ENCODE measurements at regions not wholly inside any gene's neighbourhood (a gene's known extent, or its start where the extent isn't known, plus 50 kb on each side); places are given as distances from the start of the nearest gene placed in this dataset.
"Not testable (repeated sequence)": the region's sequence is repeated elsewhere in the genome, so short reads cannot be mapped to it uniquely, and the experiment has no call there.

DNA sequence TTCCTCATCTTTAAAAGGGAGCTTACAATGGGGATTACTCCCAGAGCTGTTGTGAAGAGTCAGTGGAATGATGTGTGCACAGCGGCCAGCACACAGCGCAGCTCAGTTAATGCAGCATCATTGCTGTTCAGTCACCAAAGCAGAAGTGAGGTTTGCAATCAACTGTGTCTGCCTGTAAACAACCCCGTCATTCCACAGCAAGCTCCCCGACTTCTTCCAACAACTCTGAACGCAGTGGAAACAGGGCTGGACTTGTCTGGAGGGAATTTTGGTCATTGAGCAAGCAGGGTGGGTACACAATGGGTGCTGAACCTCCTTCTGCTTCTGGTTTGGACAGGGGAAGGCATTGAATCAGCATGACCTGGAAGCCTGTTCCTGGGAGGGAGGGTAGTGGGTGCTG lies 347.4 kb downstream of the PTPRU start:
- FAIRE-seq, result no peak

DNA sequence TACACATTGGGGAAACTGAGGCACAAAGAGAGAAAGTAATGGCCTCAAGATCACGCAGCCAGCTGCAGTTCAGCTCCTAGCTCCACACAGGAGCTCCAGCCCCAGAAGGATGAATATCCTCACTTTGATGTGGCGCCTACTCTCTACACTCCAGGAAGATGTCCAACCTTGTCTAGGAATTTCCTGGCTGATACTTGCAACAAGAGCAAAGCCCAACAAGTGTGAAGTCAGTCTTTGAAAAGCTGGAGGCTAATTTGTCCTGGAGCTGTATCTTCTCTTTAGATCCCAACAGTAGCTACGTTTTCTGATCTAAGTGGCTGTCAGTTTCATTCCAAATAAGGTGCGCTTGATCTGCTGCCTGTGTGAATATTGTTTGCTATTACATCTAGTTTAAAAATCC lies 344.9 kb downstream of the PTPRU start:
- FAIRE-seq, result no peak

DNA sequence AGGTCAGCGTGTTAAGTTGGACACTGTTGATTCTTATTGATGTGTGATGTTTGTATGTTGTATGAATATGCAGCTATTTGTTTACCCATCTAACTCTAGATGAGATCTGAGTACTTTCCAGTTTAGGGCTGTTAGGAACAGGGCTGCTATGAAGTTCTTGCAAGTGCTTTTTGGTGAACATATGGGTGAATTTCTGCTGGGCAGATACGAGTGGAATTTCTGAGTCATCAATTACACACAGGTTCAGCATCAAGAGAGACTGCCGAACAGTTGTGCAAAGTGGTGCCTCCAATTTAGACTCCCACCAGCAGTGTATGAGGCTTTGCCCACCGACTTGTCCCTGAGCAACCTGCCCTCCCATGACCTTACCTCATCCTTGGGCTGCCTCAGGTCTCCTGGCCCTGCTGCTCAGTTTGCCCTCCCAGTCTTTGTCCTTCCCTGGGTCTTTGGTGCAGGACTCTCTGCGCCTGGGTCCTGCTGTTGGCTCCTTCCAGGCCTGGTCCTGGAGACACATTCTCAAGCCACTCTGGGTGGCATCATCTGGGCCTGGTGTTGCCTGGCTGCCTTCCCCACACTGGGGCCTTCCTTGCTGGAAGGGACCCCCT lies 343.6 kb downstream of the PTPRU start:
- FAIRE-seq, result no peak

DNA sequence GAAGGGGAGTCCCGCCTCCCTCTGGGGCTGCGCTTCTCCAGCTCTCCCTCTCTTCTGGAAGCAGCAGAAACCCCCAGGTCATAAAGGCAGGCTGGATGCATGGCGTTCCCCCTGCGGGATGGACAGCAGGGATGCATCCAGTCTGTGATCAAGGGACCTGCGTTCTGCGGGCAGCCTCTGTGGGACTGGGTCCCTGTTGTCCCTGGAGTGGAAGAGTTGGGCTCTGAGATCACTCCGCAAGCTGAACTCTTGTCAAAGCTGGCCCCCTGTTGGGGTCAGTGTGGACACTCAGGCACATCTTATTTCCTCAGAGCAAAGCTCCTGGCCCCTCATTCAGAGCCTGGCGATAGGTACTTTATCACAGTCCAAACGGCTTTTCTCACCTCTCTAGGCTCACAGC lies 341.2 kb downstream of the PTPRU start:
- FAIRE-seq, result no peak

DNA sequence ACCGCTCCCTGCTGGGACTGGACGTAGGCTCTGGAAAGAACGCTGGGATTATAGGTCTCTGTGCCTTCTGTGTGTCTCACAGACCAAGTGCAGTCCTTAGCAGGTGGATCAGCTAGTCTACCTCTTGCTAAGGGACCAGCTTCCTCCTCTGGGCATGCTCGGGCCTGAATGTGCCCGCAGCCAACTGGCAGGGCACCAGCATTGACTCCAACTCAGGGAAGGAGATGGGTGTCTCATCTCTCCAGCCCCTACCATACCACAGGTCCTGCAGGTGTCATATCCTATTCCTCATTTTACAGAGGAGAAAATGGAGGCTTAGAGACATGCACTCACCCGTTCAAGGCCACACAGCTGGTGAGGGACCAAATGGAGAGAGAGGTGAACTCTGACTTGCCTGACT lies 340.2 kb downstream of the PTPRU start:
- no peak for FAIRE-seq

DNA sequence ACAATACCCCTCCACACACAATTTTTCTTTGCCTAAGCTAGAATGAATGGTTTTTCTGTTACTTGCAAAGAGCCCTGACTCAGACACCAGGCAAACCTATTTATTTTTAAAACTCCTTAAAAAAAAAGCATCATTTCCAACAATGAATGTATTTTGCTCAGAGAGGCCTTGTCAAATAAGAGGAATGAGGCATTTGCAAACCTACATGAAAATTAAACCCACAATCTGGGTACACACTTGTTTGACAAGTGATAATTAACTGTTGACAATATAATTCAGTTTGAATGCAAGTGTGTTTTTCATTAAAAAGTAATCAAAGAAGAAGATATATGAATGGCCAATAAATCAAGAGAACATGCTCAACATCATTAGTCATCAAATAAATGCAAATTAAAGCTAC lies 339.5 kb downstream of the PTPRU start:
- FAIRE-seq, result no peak

DNA sequence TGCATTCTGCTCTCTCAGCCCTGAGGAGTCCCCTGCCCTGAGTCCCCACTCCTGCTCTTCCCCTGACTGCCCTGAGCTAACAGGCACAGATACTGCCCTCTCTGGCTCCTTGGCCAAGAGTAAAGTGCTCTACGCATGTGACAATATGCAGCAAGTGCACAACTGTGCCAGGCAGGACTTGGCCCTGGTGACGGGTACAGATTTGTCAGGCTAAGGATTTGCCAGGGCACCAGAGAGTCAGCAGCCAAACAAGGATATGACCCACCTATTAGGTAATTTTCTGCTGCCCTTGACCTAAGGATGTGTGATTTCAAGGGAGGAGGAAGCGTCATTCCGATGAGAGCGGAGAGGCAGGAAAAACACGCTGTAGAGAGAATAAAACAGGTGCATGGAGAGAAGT lies 339.0 kb downstream of the PTPRU start:
- no peak for FAIRE-seq

DNA sequence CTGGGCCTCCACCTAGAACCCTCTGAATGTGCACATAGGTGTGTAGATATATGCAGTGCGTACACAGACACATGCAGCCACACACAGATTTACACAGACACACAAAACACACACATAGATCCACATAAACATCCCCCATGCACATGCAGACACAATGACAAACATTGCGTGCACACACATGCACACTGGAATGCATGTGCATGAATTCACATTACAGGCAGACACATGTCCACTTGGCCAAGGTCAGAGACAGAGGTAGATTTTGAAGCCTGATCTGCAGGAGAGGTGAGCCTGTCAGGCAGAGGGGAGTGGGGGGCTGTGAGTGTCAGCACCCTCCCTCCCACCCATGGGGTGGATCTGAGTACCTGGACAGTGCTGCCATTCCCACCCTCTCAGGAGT lies 338.5 kb downstream of the PTPRU start:
- FAIRE-seq, result no peak

DNA sequence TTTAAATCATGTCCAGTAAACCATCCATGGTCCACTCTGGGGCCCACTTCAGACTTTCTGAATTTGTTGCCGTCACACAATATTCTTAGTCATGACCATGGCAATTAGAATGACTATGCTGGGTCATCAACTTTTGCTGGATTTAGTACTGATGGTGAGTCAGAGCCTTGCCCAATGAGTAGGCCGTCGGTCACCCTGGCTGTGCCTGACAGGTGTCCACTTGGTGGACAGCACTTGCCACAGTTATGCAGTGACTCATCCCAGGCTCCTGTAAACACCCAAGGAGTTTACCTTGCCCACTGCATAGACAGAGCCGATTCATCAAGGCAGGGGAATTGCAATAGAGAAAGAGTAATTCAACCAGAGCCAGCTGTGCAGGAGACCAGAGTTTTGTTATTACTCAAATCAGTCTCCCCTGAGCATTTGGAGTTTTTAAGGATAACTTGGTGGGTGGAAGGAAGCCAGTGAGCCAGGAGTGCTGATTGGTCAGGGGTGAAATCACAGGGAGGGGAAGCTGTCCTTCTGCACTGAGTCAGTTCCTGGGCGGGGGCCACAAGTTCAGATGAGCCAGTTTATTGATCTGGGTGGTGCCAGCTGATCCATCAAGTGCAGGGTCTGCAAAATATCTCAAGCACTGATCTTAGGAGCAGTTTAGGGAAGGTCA lies 333.8 kb downstream of the PTPRU start:
- no peak for FAIRE-seq

DNA sequence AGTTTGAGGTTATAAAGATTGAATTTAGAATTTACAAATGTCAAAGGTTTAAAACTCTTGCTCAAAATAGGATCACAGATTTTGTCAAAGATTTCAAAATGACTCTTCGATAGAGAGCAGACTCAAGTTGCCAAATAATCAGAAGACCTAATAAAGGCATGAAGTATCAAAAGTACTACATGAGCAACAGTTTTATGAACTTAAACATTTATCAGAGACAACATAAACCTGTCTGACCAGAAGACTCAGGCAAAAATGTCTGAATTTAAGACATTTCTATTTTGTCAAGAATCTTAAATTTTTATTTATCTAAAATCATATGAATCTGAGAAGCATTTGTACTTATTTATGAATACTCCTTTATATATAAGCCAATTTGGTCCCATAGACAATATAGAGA lies 330.9 kb downstream of the PTPRU start:
- FAIRE-seq, result no peak

DNA sequence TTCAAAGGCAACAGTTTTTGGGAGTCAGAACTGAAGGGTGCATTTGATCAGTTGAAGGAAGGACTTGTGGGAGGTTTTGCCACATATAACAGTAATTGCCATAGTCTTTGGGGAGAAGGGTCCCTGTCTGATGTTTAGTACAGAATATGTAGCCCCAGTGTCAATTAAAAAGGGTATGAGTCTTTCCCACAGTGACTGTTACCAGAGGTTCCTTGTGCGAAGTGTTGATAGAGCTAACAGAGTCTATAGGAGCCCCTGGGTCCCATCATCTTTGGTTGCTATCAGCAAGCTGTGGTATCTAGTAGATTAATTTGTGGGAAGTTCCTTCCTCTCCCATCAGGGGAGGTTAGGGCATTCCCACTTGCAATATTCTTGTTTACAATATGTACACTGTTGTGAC lies 329.2 kb downstream of the PTPRU start:
- no peak for FAIRE-seq

DNA sequence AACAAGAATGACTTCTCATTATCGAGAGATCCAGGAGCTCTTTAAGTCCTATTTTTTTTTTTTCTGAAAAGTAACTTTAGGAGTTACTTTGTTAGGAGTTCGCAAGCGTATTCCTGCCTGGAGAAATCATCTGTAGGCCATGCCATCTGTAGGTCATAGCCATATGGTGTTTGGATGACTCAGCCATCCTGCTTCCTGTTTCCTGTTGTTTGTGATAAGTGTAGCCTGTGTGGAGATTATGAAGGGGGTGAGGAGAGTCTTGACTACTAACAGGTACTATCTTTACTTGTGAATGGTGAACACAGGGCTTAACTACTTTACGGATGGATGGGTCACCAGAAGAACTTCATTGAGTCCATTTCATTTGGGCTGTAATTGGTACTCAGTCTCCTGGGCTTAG lies 327.2 kb downstream of the PTPRU start:
- FAIRE-seq, result no peak

DNA sequence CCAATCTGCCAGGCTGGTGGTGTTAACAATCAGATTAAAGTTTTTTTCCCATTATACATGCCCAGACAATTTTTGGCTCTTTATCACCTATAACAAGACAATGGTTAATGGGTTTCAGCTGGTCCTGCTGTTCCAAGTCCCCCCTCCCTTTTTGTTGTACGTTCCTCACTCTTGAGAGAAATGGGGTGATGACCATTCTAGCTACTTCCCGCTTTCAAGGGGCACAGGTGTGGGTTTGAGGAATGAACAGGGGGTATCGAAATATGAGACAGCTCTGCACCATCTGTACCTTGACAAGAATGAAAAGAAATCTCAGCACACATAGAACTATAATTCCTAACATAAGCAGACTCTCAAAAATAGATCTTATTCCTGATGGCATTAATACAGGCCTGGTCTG lies 326.8 kb downstream of the PTPRU start:
- FAIRE-seq, result no peak

DNA sequence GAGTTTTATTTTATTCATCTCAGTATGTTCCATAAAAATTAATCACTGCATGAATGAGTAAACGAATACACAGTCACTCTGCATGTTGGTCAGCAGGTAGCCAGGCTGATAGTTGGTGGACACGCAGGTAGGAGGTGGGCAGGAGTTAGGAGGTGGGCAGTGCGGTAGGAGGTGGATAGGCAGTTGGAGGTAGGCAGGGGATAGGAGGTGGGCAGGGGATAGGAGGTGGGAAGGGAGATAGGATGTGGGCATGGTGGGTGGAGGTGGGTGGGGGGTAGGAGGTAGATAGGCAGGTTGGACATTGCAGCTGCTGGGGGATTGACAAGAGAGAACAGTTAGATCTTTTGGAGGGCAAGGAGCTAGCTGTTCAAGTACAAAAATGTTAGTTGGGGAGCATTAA lies 322.7 kb downstream of the PTPRU start:
- FAIRE-seq, result no peak

DNA sequence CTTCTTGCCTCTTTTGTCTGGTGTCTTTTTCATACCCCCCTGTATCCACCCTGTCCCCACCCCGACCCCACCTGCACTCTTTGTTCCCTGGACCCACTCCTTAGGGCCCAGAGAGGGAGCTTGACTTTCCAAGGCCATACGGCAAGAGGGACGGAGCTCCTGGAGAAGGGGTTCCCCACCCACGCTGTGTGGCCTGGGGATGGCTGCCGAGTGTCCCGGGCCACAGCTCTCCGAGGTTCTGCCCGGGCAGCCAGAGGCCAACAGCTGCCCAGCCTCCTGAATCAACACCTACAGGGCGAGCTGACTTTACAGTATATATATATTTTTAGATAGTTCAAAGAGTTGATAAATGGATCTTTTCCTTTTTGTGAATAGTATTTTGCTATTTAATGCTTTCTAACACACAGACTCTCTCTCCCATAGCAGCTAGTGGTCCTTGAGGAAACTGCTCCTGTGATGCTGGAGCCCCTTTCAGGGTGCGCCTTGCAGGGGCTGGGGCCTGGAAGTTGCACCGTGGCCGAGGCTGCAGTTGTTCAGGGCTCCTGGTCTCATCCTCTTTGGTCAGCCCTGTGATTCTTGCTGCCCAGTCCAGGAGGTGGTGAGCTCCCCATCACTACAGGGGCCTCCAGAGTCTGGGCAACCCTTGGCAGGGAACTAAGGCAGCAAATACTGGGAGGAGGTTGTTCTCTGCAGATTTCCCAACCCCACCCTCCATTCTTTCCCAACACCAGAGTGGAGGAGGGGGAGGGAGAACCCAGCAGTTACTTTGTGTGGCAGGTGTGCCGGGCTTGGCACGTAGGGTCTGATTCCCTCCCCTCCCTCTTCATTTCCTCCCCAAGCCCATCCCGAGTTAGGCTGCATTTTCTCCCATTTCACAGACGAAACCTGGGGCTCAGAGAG lies 321.6 kb downstream of the PTPRU start:
- no peak for FAIRE-seq

DNA sequence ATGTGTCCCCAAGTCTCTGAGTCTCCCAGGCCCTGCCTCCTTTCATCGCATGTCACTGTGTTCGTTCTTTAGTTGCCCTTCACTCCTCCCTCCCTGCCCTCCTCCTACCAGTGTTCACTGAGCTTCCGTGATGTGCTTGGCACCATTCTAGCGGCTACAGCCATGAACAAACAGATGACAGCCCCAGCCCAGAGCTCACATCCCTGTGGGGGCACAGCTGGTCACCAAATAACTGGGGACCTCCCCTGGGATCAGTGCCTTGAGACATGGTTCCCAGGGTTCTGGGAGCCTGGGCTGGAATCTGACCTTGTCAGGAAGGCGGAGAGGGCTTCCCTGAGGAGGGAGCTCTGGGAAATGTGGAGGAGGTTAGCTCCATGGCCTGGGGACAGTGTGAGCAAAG lies 320.7 kb downstream of the PTPRU start:
- no peak for FAIRE-seq

DNA sequence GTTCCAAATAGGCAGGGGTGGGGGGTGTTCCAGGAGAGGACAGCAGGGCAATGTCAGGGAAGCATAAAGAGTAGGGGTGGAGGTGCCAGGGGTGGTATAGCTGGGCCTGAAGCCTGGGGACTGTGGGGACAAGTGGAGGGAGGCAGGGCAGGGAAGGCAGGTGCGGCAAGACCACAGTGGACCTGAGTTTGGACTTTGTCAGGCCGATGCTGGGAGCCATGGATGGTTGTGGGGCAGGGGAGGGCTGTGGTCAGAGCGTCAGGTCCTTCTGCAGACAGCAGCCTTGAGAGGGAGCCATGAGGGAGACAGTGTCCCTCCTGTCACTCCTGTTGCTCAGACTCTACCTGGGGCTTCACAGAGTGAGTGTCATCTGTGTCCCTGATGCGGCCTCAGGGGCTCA lies 320.3 kb downstream of the PTPRU start:
- no peak for FAIRE-seq

DNA sequence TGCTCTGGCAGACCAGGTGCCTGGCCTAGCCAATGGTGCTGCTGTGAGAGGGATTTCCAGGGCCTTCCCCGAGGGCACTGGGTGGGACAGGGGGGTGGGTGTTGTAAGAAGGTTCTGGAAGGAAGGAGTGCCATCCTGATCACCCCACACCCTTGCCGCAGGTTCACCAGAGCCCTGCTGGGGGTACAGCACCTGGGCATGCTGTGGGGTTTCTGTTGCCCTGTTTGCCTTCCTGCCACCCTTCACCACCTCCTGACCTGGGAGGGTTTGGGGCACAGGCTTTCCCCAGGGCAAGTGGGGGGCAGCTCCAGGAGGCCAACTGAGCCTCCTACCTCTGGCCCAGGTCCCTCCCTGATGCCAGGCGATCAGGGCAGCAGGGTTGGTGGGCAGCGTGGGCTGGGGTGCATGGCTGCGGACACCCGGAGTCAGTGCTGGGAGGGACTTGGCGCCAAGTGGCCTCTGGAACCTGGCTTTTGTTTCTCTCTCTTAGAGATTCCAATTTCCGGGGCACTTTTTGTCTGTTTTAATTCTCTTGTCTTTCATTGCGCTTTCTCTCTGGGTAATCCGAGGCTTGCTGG lies 318.8 kb downstream of the PTPRU start:
- FAIRE-seq, result no peak

DNA sequence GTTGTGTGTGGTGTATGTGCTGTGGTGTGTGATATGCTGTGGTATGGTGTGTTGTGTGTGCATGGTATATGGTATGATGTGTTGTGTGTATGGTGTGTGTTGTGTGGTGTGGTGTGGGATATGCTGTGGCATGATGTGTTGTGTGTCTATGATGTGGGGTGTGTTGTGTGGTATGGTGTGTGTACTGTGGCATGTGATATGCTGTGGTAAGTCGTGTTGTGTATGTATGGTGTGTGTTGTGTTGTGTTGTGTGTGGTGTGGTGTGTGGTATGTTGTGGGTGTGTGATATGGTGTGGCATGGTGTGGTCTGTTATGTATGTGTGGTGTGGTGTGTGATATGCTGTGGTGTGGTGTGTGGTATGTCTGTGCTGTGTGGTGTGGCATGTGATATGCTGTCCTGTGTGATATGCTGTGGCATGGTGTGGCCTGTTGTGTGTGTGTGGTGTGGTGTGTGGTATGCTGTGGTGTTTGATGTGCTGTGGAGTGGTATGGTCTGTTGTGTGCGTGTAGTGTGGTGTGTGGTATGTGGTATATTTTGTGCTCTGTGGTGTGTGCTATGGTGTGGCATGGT lies 318.0 kb downstream of the PTPRU start:
- FAIRE-seq, result no peak

DNA sequence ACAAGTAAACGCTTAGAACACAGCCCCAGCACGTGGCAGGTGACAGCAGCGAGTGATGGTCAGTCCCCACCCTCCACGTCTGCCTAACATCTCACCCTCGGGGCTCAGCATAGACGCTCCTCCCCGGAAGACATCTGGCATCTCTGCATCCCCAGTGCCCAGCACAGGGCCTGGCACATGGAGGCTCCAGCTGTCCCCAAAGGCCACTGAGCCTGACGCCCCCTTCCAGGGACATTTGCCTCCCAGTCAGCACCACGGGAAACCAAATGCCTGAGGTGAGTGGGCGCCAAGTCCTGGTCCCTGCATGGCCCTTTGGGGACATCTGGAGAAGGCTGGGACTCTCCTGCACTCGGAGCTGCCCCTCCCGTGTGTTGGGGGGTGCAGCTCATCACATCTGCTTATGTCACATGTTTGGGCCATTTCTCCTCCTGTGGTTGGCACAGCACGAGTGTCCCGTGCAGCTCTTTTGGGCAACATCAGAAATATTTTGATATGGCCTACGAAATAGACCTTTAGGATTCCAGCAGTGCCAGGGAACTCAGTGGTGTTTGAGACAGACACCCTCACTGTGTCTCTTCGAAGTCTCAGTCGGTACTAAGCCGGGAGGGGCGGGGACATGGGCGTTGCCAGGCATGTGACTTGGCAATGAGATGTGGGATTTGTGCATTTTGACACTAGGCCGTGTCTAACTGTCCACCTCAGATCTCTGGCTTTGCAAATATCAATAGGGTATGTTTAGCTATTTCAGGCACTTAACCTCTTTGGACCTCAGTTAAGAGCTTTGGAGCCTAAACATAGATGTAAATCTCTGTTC lies 315.0 kb downstream of the PTPRU start:
- FAIRE-seq, result no peak

DNA sequence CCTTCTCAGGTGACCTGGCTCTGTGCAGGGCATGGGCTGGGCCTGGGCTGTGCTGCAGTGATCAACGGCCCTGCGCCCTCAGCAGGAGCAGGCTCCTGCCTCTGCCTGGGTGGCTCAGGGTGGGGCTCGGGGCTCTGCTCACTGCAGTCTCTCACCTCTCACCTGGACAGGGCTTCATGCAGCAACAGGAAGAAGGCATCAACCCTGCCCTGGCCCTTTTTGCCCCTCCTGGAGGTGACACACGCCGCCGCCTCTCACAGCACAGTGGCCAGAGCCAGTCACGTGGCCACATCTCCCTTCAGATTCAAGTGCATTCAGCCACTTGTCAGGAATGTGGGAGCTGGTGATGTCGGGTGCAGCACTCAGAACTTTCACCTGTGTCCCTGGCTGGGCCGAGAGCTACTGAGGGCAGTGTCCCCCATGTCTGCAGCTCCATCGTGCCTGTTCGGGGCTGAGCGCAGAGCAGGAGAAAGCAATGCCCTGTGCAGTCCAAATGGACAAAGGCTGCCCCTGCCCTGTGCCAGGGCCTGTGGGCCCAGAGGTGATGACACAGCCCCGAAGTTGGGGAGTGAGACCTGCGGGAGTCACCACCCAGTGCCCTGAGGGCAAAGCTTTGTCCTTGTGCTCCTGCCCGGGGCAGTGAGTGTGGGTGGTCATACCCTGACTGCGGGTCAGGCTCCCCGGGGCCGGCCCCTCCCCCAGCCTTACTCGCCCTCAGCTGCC lies 314.0 kb downstream of the PTPRU start:
- no peak for FAIRE-seq

DNA sequence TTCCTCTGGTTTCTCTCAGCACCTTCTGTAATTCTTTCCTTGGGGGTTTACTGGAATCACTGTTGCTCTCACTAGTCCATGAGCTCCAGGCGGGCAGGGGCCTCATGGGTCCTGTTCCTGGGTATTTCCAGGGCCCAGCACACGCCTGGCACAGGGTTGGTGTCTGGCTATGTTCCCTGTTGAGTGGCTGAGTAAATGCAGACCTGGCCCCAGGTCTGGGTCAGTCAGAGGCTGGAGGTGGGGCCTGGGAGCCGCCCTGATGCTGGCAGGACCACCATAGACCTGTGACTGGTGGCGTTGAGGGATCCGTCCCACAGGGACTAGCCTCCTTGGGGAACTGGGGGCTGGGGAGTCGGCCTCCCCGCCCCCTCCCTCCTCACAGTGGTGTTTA lies 313.4 kb downstream of the PTPRU start:
- not testable (repeated sequence) for FAIRE-seq

Data from TTC549 (cell line).